HCT116 (cell line): ENCODE measurements at regions not wholly inside any gene's neighbourhood (a gene's known extent, or its start where the extent isn't known, plus 50 kb on each side); places are given as distances from the start of the nearest gene placed in this dataset.

Experiments
- ATAC-seq: fragments of 200-7000 bp; cut with Tn5 transposase; 2 replicates; pipeline ENCODE4 v1.9.1; 2020; ENCODE audit warnings: mild to moderate bottlenecking, moderate library complexity
- BruUV-seq: library from RNA; stranded (reverse); fragments of 400-500 nt; replicated peaks from 2 replicates; lab custom pipeline; 2021; lab: Mats Ljungman, UMichigan
- CTCF ChIA-PET: fragments of 300-600 bp; sonication (Branson Sonifier 250); formaldehyde crosslinking; loops from one replicate; lab custom pipeline; 2021; ENCODE audit warnings: antibody characterized with exemption; lab: Charles Lee
- POLR2A ChIA-PET: fragments of 300-600, 350-600 bp; sonication (Branson Sonifier 250); formaldehyde crosslinking; loops from one replicate; lab custom pipeline; 2021; ENCODE audit warnings: antibody characterized with exemption; lab: Charles Lee
- RAD21 ChIA-PET, 2 experiments: fragments of 300-600 bp; sonication (Branson Sonifier 250); formaldehyde crosslinking; loops; one replicate each; lab custom pipeline; 2023; ENCODE audit warnings: low total read pairs in 2 of 2; ENCODE audit not compliant: uncharacterized antibody in 2 of 2, unreplicated experiment in 2 of 2, low non-redundant PET in 1 of 2; lab: Charles Lee
- DNase-seq: peaks from one replicate; pipeline ENCODE4 v3.0.0-alpha.2; 2010; ENCODE audit warnings: low read depth, low spot score
- H2AFZ ChIP-seq: fragments of 200-600 bp; shearing (Covaris generic), sonication (generic); 2 replicates; pipeline ENCODE4 v1.6.1; 2017; ENCODE audit warnings: low read depth, mixed run types, mixed read lengths, antibody characterized with exemption, low read length; ENCODE audit not compliant: poor library complexity, severe bottlenecking
- H3K27ac ChIP-seq: 2 replicates; pipeline ENCODE4 v1.5.1; 2012; ENCODE audit warnings: low read depth, low read length
- H3K27me3 ChIP-seq: fragments of 200-600 bp; sonication (generic); 2 replicates; pipeline ENCODE4 v1.6.1; 2016; ENCODE audit warnings: mixed run types, low read length, mixed read lengths; ENCODE audit not compliant: insufficient read depth
- H3K36me3 ChIP-seq, 2 experiments: fragments of 200-500 bp in 1 of 2; fragments of 200-600 bp in 1 of 2; sonication (Bioruptor generic) in 1 of 2; sonication (generic) in 1 of 2; 2 replicates each; pipeline versions ENCODE4 v1.5.1 to v1.6.1; 2014 to 2016; ENCODE audit warnings: low read length in 2 of 2, inconsistent platforms in 1 of 2, mixed read lengths in 1 of 2, mixed run types in 1 of 2; ENCODE audit not compliant: insufficient read depth in 2 of 2, control insufficient read depth in 1 of 2
- H3K4me1 ChIP-seq, 2 experiments: fragments of 200-600 bp in 1 of 2; sonication (generic) in 1 of 2; 2 replicates each; pipeline versions ENCODE4 v1.5.1 to v1.6.1; 2012 to 2017; ENCODE audit warnings: low read length in 2 of 2, inconsistent platforms in 1 of 2, mild to moderate bottlenecking in 1 of 2, mixed read lengths in 1 of 2, mixed run types in 1 of 2, moderate library complexity in 1 of 2; ENCODE audit not compliant: insufficient read depth in 2 of 2, control insufficient read depth in 1 of 2
- H3K4me2 ChIP-seq: fragments of 200-600 bp; sonication (generic); 2 replicates; pipeline ENCODE4 v1.6.1; 2017; ENCODE audit warnings: mixed run types, low read length, mixed read lengths
- H3K4me3 ChIP-seq, 2 experiments: fragments of 200-600 bp in 1 of 2; sonication (generic) in 1 of 2; replicated peaks in 1 of 2; 2 replicates each; pipeline ENCODE4 v1.5.1; 2011 to 2016; ENCODE audit warnings: low read length in 2 of 2, control low read depth in 1 of 2, low read depth in 1 of 2, mild to moderate bottlenecking in 1 of 2, mixed read lengths in 1 of 2, mixed run types in 1 of 2
- H3K79me2 ChIP-seq: fragments of 200-600 bp; sonication (generic); 2 replicates; pipeline ENCODE4 v1.6.1; 2017; ENCODE audit warnings: mild to moderate bottlenecking, mixed run types, low read length, moderate library complexity, mixed read lengths; ENCODE audit not compliant: insufficient read depth
- H3K9ac ChIP-seq: fragments of 200-600 bp; sonication (generic); 2 replicates; pipeline ENCODE4 v1.6.1; 2016; ENCODE audit warnings: low read length, mixed read lengths
- H3K9me2 ChIP-seq: fragments of 200-600 bp; sonication (generic), shearing (Covaris generic); 2 replicates; pipeline ENCODE4 v1.6.1; 2017; ENCODE audit warnings: mixed run types, mild to moderate bottlenecking, moderate library complexity; ENCODE audit not compliant: insufficient read depth
- H3K9me3 ChIP-seq, 2 experiments: fragments of 200-500 bp in 1 of 2; fragments of 200-600 bp in 1 of 2; sonication (Bioruptor generic) in 1 of 2; sonication (generic) in 1 of 2; 2 replicates each; pipeline ENCODE4 v1.6.1; 2014 to 2017; ENCODE audit warnings: low read length in 2 of 2, mixed read lengths in 2 of 2, inconsistent platforms in 1 of 2, low read depth in 1 of 2, mild to moderate bottlenecking in 1 of 2, mixed run types in 1 of 2, moderate library complexity in 1 of 2; ENCODE audit not compliant: control insufficient read depth in 1 of 2, insufficient read depth in 1 of 2
- H4K20me1 ChIP-seq: fragments of 200-600 bp; sonication (generic), shearing (Covaris generic); 2 replicates; pipeline ENCODE4 v1.6.1; 2017; ENCODE audit warnings: mixed run types, mild to moderate bottlenecking, moderate library complexity; ENCODE audit not compliant: insufficient read depth
- CBX3 ChIP-seq: IDR thresholded peaks from 2 replicates; pipeline ENCODE4 v1.6.1; 2012; ENCODE audit warnings: low read depth
- CEBPB ChIP-seq: IDR thresholded peaks from 2 replicates; pipeline ENCODE4 v1.6.1; 2012; ENCODE audit warnings: low read depth
- CTCF ChIP-seq, 3 experiments: fragments of 200-600 bp in 1 of 3; sonication (generic) in 1 of 3; IDR thresholded peaks in 2 of 3; conservative IDR thresholded peaks in 1 of 3; 2 replicates each; pipeline ENCODE4 v1.5.1; 2012 to 2017; ENCODE audit warnings: low read depth in 2 of 3, low read length in 2 of 3, antibody characterized with exemption in 1 of 3, borderline replicate concordance in 1 of 3, control low read depth in 1 of 3, mild to moderate bottlenecking in 1 of 3, mixed read lengths in 1 of 3, mixed run types in 1 of 3, moderate library complexity in 1 of 3; ENCODE audit not compliant: insufficient read depth in 1 of 3
- EGR1 ChIP-seq: IDR thresholded peaks from 2 replicates; pipeline ENCODE4 v1.6.1; 2012; ENCODE audit warnings: low read depth
- ELF1 ChIP-seq: IDR thresholded peaks from 2 replicates; pipeline ENCODE4 v1.6.1; 2012; ENCODE audit warnings: low read depth, borderline replicate concordance
- FOSL1 ChIP-seq: IDR thresholded peaks from 2 replicates; pipeline ENCODE4 v1.6.1; 2012; ENCODE audit warnings: low read depth
- JUND ChIP-seq: IDR thresholded peaks from 2 replicates; pipeline ENCODE4 v1.6.1; 2012
- POLR2A ChIP-seq: IDR thresholded peaks from 2 replicates; pipeline ENCODE4 v1.7.0; 2011; ENCODE audit warnings: borderline replicate concordance; ENCODE audit not compliant: insufficient read depth, insufficient read length; ENCODE audit errors: extremely low read depth
- POLR2AphosphoS5 ChIP-seq: IDR thresholded peaks from 2 replicates; pipeline ENCODE4 v1.6.1; 2011; ENCODE audit warnings: mild to moderate bottlenecking, low read depth, low read length, moderate library complexity
- RAD21 ChIP-seq: IDR thresholded peaks from 2 replicates; pipeline ENCODE4 v1.6.1; 2012; ENCODE audit warnings: low read depth, mild to moderate bottlenecking
- REST ChIP-seq: IDR thresholded peaks from 2 replicates; pipeline ENCODE4 v1.6.1; 2012; ENCODE audit warnings: low read depth
- SIN3A ChIP-seq: IDR thresholded peaks from 2 replicates; pipeline ENCODE4 v1.6.1; 2012; ENCODE audit warnings: low read depth
- SP1 ChIP-seq: IDR thresholded peaks from 2 replicates; pipeline ENCODE4 v1.6.1; 2012; ENCODE audit warnings: low read depth
- SRF ChIP-seq: IDR thresholded peaks from 2 replicates; pipeline ENCODE4 v1.6.1; 2012; ENCODE audit warnings: low read depth
- TCF7L2 ChIP-seq: IDR thresholded peaks from 2 replicates; pipeline ENCODE4 v1.7.0; 2011; ENCODE audit warnings: borderline replicate concordance, inconsistent platforms; ENCODE audit not compliant: insufficient read depth, insufficient read length; ENCODE audit errors: extremely low read depth
- YY1 ChIP-seq: IDR thresholded peaks from 2 replicates; pipeline ENCODE4 v1.6.1; 2011; ENCODE audit warnings: low read length, low read depth, moderate library complexity, mild to moderate bottlenecking; ENCODE audit not compliant: insufficient replicate concordance; ENCODE audit errors: extremely low read depth
- ZFX ChIP-seq: fragments of 450-650 bp; IDR thresholded peaks from 2 replicates; pipeline ENCODE4 v1.6.1; 2017
- ZNF274 ChIP-seq: fragments of 200-500 bp; sonication (Bioruptor generic); IDR thresholded peaks from 2 replicates; pipeline ENCODE4 v1.6.1; 2014; ENCODE audit warnings: mild to moderate bottlenecking, low read depth, low read length, inconsistent platforms
- intact Hi-C: fragments of 100-400 bp; cut with micrococcal nuclease; formaldehyde crosslinking; loops from 2 replicates; pipeline ENCODE4 v1.10.0; 2022
- TF ChIP-seq, protein P1 (sequence below): IDR thresholded peaks from 2 replicates; pipeline ENCODE4 v1.6.1; 2012
- TF ChIP-seq, protein P2 (sequence below): IDR thresholded peaks from 2 replicates; pipeline ENCODE4 v1.6.1; 2012

GRCh38 chr5:57538341-57538955, 55.8 kb upstream of the ACTBL2 start:
- POLR2A ChIA-PET, result no interaction called here
- BruUV-seq, result no TSS peak

More at GRCh38 chr5:57538341-57538955, 55.8 kb upstream of the ACTBL2 start:
- Histone ChIP-seq H3K4me1 (peaks cover 0 to 7% of the 10 kb centered on the region in 2 experiments; a peak in 1 of 4 replicates), H3K27ac (no peak overlapping the region), H3K79me2 (no peaks in the 10 kb centered on the region), H3K9ac (no peak overlapping the region), H2AFZ (peak overlapping the region; percentile 38), H3K36me3 (no peaks in the 10 kb centered on the region), H3K4me3 (no peak overlapping the region), H3K9me3 (no peaks in the 10 kb centered on the region), H3K9me2 (no peaks in the 10 kb centered on the region), H4K20me1 (no peaks in the 10 kb centered on the region), H3K27me3 (no peaks in the 10 kb centered on the region), H3K4me2 (no peak overlapping the region)
- TF ChIP-seq CTCF (IDR thresholded peaks at IDR 0.05 in 2 of 3, conservative IDR thresholded peaks at IDR 0.05 in 1 of 3; ENCODE audit: borderline replicate concordance in 1 of 3, insufficient read depth in 1 of 3, low read depth in 2 of 3, low read length in 2 of 3), result no peak
- no peak for TF ChIP-seq JUND
- no peak for TF ChIP-seq CEBPB
- no peak for TF ChIP-seq SIN3A
- no peak for TF ChIP-seq FOSL1
- no peak for TF ChIP-seq POLR2AphosphoS5
- TF ChIP-seq, protein P1, sequence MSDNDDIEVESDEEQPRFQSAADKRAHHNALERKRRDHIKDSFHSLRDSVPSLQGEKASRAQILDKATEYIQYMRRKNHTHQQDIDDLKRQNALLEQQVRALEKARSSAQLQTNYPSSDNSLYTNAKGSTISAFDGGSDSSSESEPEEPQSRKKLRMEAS, result no peak
- TF ChIP-seq POLR2A, result no peak
- TF ChIP-seq TCF7L2, result no peak
- TF ChIP-seq RAD21, result no peak
- no peak for TF ChIP-seq SP1
- TF ChIP-seq, protein P2, sequence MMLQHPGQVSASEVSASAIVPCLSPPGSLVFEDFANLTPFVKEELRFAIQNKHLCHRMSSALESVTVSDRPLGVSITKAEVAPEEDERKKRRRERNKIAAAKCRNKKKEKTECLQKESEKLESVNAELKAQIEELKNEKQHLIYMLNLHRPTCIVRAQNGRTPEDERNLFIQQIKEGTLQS, result no peak
- no peak for TF ChIP-seq REST
- TF ChIP-seq SRF, result no peak
- TF ChIP-seq CBX3, result no peak
- no peak for TF ChIP-seq YY1
- no peak for TF ChIP-seq ELF1
- TF ChIP-seq ZNF274, result no peak
- TF ChIP-seq EGR1, result no peak
- TF ChIP-seq ZFX, result no peak
- intact Hi-C loops, result no loop called here
- DNase-seq (no peak), ATAC-seq (no peak)
- RAD21 ChIA-PET, result no interaction called here
- CTCF ChIA-PET, result no interaction called here
